HCT116 (cell line): ENCODE measurements at regions not wholly inside any gene's neighbourhood (a gene's known extent, or its start where the extent isn't known, plus 50 kb on each side); places are given as distances from the start of the nearest gene placed in this dataset.
A peak's percentile ranks its signal among the peaks of the same experiment; 100 is the strongest.

Source experiments
- ATAC-seq: fragments of 200-7000 bp; cut with Tn5 transposase; 2 replicates; pipeline ENCODE4 v1.9.1; 2020; ENCODE audit warnings: mild to moderate bottlenecking, moderate library complexity
- BruUV-seq: library from RNA; stranded (reverse); fragments of 400-500 nt; replicated peaks from 2 replicates; lab custom pipeline; 2021; lab: Mats Ljungman, UMichigan
- CTCF ChIA-PET: fragments of 300-600 bp; sonication (Branson Sonifier 250); formaldehyde crosslinking; loops from one replicate; lab custom pipeline; 2021; ENCODE audit warnings: antibody characterized with exemption; lab: Charles Lee
- POLR2A ChIA-PET: fragments of 300-600, 350-600 bp; sonication (Branson Sonifier 250); formaldehyde crosslinking; loops from one replicate; lab custom pipeline; 2021; ENCODE audit warnings: antibody characterized with exemption; lab: Charles Lee
- RAD21 ChIA-PET, 2 experiments: fragments of 300-600 bp; sonication (Branson Sonifier 250); formaldehyde crosslinking; loops; one replicate each; lab custom pipeline; 2023; ENCODE audit warnings: low total read pairs in 2 of 2; ENCODE audit not compliant: uncharacterized antibody in 2 of 2, unreplicated experiment in 2 of 2, low non-redundant PET in 1 of 2; lab: Charles Lee
- DNase-seq: peaks from one replicate; pipeline ENCODE4 v3.0.0-alpha.2; 2010; ENCODE audit warnings: low read depth, low spot score
- H2AFZ ChIP-seq: fragments of 200-600 bp; shearing (Covaris generic), sonication (generic); 2 replicates; pipeline ENCODE4 v1.6.1; 2017; ENCODE audit warnings: low read depth, mixed run types, mixed read lengths, antibody characterized with exemption, low read length; ENCODE audit not compliant: poor library complexity, severe bottlenecking
- H3K27ac ChIP-seq: 2 replicates; pipeline ENCODE4 v1.5.1; 2012; ENCODE audit warnings: low read depth, low read length
- H3K27me3 ChIP-seq: fragments of 200-600 bp; sonication (generic); 2 replicates; pipeline ENCODE4 v1.6.1; 2016; ENCODE audit warnings: mixed run types, low read length, mixed read lengths; ENCODE audit not compliant: insufficient read depth
- H3K36me3 ChIP-seq, 2 experiments: fragments of 200-500 bp in 1 of 2; fragments of 200-600 bp in 1 of 2; sonication (Bioruptor generic) in 1 of 2; sonication (generic) in 1 of 2; 2 replicates each; pipeline versions ENCODE4 v1.5.1 to v1.6.1; 2014 to 2016; ENCODE audit warnings: low read length in 2 of 2, inconsistent platforms in 1 of 2, mixed read lengths in 1 of 2, mixed run types in 1 of 2; ENCODE audit not compliant: insufficient read depth in 2 of 2, control insufficient read depth in 1 of 2
- H3K4me1 ChIP-seq, 2 experiments: fragments of 200-600 bp in 1 of 2; sonication (generic) in 1 of 2; 2 replicates each; pipeline versions ENCODE4 v1.5.1 to v1.6.1; 2012 to 2017; ENCODE audit warnings: low read length in 2 of 2, inconsistent platforms in 1 of 2, mild to moderate bottlenecking in 1 of 2, mixed read lengths in 1 of 2, mixed run types in 1 of 2, moderate library complexity in 1 of 2; ENCODE audit not compliant: insufficient read depth in 2 of 2, control insufficient read depth in 1 of 2
- H3K4me2 ChIP-seq: fragments of 200-600 bp; sonication (generic); 2 replicates; pipeline ENCODE4 v1.6.1; 2017; ENCODE audit warnings: mixed run types, low read length, mixed read lengths
- H3K4me3 ChIP-seq, 2 experiments: fragments of 200-600 bp in 1 of 2; sonication (generic) in 1 of 2; replicated peaks in 1 of 2; 2 replicates each; pipeline ENCODE4 v1.5.1; 2011 to 2016; ENCODE audit warnings: low read length in 2 of 2, control low read depth in 1 of 2, low read depth in 1 of 2, mild to moderate bottlenecking in 1 of 2, mixed read lengths in 1 of 2, mixed run types in 1 of 2
- H3K79me2 ChIP-seq: fragments of 200-600 bp; sonication (generic); 2 replicates; pipeline ENCODE4 v1.6.1; 2017; ENCODE audit warnings: mild to moderate bottlenecking, mixed run types, low read length, moderate library complexity, mixed read lengths; ENCODE audit not compliant: insufficient read depth
- H3K9ac ChIP-seq: fragments of 200-600 bp; sonication (generic); 2 replicates; pipeline ENCODE4 v1.6.1; 2016; ENCODE audit warnings: low read length, mixed read lengths
- H3K9me2 ChIP-seq: fragments of 200-600 bp; sonication (generic), shearing (Covaris generic); 2 replicates; pipeline ENCODE4 v1.6.1; 2017; ENCODE audit warnings: mixed run types, mild to moderate bottlenecking, moderate library complexity; ENCODE audit not compliant: insufficient read depth
- H3K9me3 ChIP-seq, 2 experiments: fragments of 200-500 bp in 1 of 2; fragments of 200-600 bp in 1 of 2; sonication (Bioruptor generic) in 1 of 2; sonication (generic) in 1 of 2; 2 replicates each; pipeline ENCODE4 v1.6.1; 2014 to 2017; ENCODE audit warnings: low read length in 2 of 2, mixed read lengths in 2 of 2, inconsistent platforms in 1 of 2, low read depth in 1 of 2, mild to moderate bottlenecking in 1 of 2, mixed run types in 1 of 2, moderate library complexity in 1 of 2; ENCODE audit not compliant: control insufficient read depth in 1 of 2, insufficient read depth in 1 of 2
- H4K20me1 ChIP-seq: fragments of 200-600 bp; sonication (generic), shearing (Covaris generic); 2 replicates; pipeline ENCODE4 v1.6.1; 2017; ENCODE audit warnings: mixed run types, mild to moderate bottlenecking, moderate library complexity; ENCODE audit not compliant: insufficient read depth
- CTCF ChIP-seq, 3 experiments: fragments of 200-600 bp in 1 of 3; sonication (generic) in 1 of 3; IDR thresholded peaks in 2 of 3; conservative IDR thresholded peaks in 1 of 3; 2 replicates each; pipeline ENCODE4 v1.5.1; 2012 to 2017; ENCODE audit warnings: low read depth in 2 of 3, low read length in 2 of 3, antibody characterized with exemption in 1 of 3, borderline replicate concordance in 1 of 3, control low read depth in 1 of 3, mild to moderate bottlenecking in 1 of 3, mixed read lengths in 1 of 3, mixed run types in 1 of 3, moderate library complexity in 1 of 3; ENCODE audit not compliant: insufficient read depth in 1 of 3
- EGR1 ChIP-seq: IDR thresholded peaks from 2 replicates; pipeline ENCODE4 v1.6.1; 2012; ENCODE audit warnings: low read depth
- ELF1 ChIP-seq: IDR thresholded peaks from 2 replicates; pipeline ENCODE4 v1.6.1; 2012; ENCODE audit warnings: low read depth, borderline replicate concordance
- EZH2phosphoT487 ChIP-seq: fragments of 200-600 bp; IDR thresholded peaks from 2 replicates; pipeline ENCODE4 v1.6.1; 2018; ENCODE audit warnings: antibody characterized with exemption, borderline replicate concordance
- FOSL1 ChIP-seq: IDR thresholded peaks from 2 replicates; pipeline ENCODE4 v1.6.1; 2012; ENCODE audit warnings: low read depth
- JUND ChIP-seq: IDR thresholded peaks from 2 replicates; pipeline ENCODE4 v1.6.1; 2012
- MAX ChIP-seq: IDR thresholded peaks from 2 replicates; pipeline ENCODE4 v1.6.1; 2012
- POLR2A ChIP-seq: IDR thresholded peaks from 2 replicates; pipeline ENCODE4 v1.7.0; 2011; ENCODE audit warnings: borderline replicate concordance; ENCODE audit not compliant: insufficient read depth, insufficient read length; ENCODE audit errors: extremely low read depth
- REST ChIP-seq: IDR thresholded peaks from 2 replicates; pipeline ENCODE4 v1.6.1; 2012; ENCODE audit warnings: low read depth
- SIN3A ChIP-seq: IDR thresholded peaks from 2 replicates; pipeline ENCODE4 v1.6.1; 2012; ENCODE audit warnings: low read depth
- SRF ChIP-seq: IDR thresholded peaks from 2 replicates; pipeline ENCODE4 v1.6.1; 2012; ENCODE audit warnings: low read depth
- TCF7L2 ChIP-seq: IDR thresholded peaks from 2 replicates; pipeline ENCODE4 v1.7.0; 2011; ENCODE audit warnings: borderline replicate concordance, inconsistent platforms; ENCODE audit not compliant: insufficient read depth, insufficient read length; ENCODE audit errors: extremely low read depth
- ZBTB33 ChIP-seq: IDR thresholded peaks from 2 replicates; pipeline ENCODE4 v1.6.1; 2011; ENCODE audit warnings: mild to moderate bottlenecking, low read length, moderate library complexity; ENCODE audit not compliant: insufficient replicate concordance; ENCODE audit errors: extremely low read depth
- ZFX ChIP-seq: fragments of 450-650 bp; IDR thresholded peaks from 2 replicates; pipeline ENCODE4 v1.6.1; 2017
- ZNF274 ChIP-seq: fragments of 200-500 bp; sonication (Bioruptor generic); IDR thresholded peaks from 2 replicates; pipeline ENCODE4 v1.6.1; 2014; ENCODE audit warnings: mild to moderate bottlenecking, low read depth, low read length, inconsistent platforms
- intact Hi-C: fragments of 100-400 bp; cut with micrococcal nuclease; formaldehyde crosslinking; loops from 2 replicates; pipeline ENCODE4 v1.10.0; 2022

- no peak for TF ChIP-seq ZBTB33
- no peak for TF ChIP-seq SRF
- no peak for TF ChIP-seq TCF7L2
Observed at GRCh38 chr1:188425687-188426086, 1596.9 kb downstream of the PLA2G4A start (continued).

GRCh38 chr1:188426561-188426960 lies 1597.8 kb downstream of the PLA2G4A start:
- no peak for ATAC-seq
- POLR2A ChIA-PET = no interaction called here
- Histone ChIP-seq H3K4me2 (no peak overlapping the region), H3K4me1 (no peaks in the 10 kb centered on the region), H4K20me1 (no peaks in the 10 kb centered on the region), H3K79me2 (no peaks in the 10 kb centered on the region), H2AFZ (peak overlapping the region; percentile 56), H3K9me3 (no peaks in the 10 kb centered on the region), H3K4me3 (no peak overlapping the region), H3K27me3 (no peaks in the 10 kb centered on the region), H3K36me3 (no peaks in the 10 kb centered on the region), H3K9ac (no peak overlapping the region), H3K9me2 (no peaks in the 10 kb centered on the region), H3K27ac (no peak overlapping the region)
- intact Hi-C loops = no loop called here
- RAD21 ChIA-PET = no interaction called here
- DNase-seq = no peak
- no TSS peak for BruUV-seq
- CTCF ChIA-PET = no interaction called here
- TF ChIP-seq EZH2phosphoT487 = no peak
- TF ChIP-seq POLR2A = no peak
- TF ChIP-seq ZNF274 = no peak
- no peak for TF ChIP-seq SIN3A
- no peak for TF ChIP-seq SRF
- TF ChIP-seq JUND = no peak
- TF ChIP-seq EGR1 = no peak
- TF ChIP-seq ELF1 = no peak
- TF ChIP-seq MAX = no peak
- no peak for TF ChIP-seq TCF7L2
- no peak for TF ChIP-seq REST
- no peak for TF ChIP-seq CTCF (IDR thresholded peaks at IDR 0.05 in 2 of 3, conservative IDR thresholded peaks at IDR 0.05 in 1 of 3; ENCODE audit: borderline replicate concordance in 1 of 3, insufficient read depth in 1 of 3, low read depth in 2 of 3, low read length in 2 of 3)
- no peak for TF ChIP-seq ZFX
- no peak for TF ChIP-seq ZBTB33
- no peak for TF ChIP-seq FOSL1
